K562 (cell line): ENCODE measurements at regions not wholly inside any gene's neighbourhood (a gene's known extent, or its start where the extent isn't known, plus 50 kb on each side); places are given as distances from the start of the nearest gene placed in this dataset.

Experiments
- DACH1 ChIP-seq: fragments of 450-650 bp; IDR thresholded peaks from 2 replicates; pipeline ENCODE4 v1.6.1; 2018; ENCODE audit not compliant: partially characterized antibody
- ETV5 ChIP-seq: sonication (generic); formaldehyde crosslinking; IDR thresholded peaks from 2 replicates; pipeline ENCODE4 v1.4.0; 2020; ENCODE audit warnings: low read depth, mild to moderate bottlenecking, missing genetic modification reagents
- REST ChIP-seq, 2 experiments: fragments of 450-650 bp; formaldehyde crosslinking in 1 of 2; IDR thresholded peaks; 2 replicates each; pipeline versions ENCODE4 v1.4.0 to v1.6.1; 2014 to 2020; ENCODE audit warnings: mild to moderate bottlenecking in 2 of 2, borderline replicate concordance in 1 of 2, low read depth in 1 of 2

GRCh38 chr13:80408270-80408669 is 67.3 kb upstream of the SPRY2 start (continued):
- TF ChIP-seq REST (IDR thresholded peaks at IDR 0.05; ENCODE audit: borderline replicate concordance), result 0 out of 2 replicates have a peak, but pooled peaks have one; percentile 7
- TF ChIP-seq REST (CRISPR knock-in tag; IDR thresholded peaks at IDR 0.05; ENCODE audit: low read depth), result no peak
- no peak for TF ChIP-seq DACH1
- no peak for TF ChIP-seq ETV5 (CRISPR knock-in tag)
- TF ChIP-seq, all 486 proteins: peak for 4
